PFSK-1 (cell line): ENCODE measurements at regions not wholly inside any gene's neighbourhood (a gene's known extent, or its start where the extent isn't known, plus 50 kb on each side); places are given as distances from the start of the nearest gene placed in this dataset.

Source experiments
- FOXP2 ChIP-seq: optimal IDR thresholded peaks from 2 replicates; pipeline ENCODE3; 2011; ENCODE audit warnings: borderline replicate concordance, control low read depth, inconsistent platforms; ENCODE audit not compliant: insufficient read depth; ENCODE audit errors: extremely low read length, extremely low read depth
- POLR2AphosphoS5 ChIP-seq: IDR thresholded peaks from 2 replicates; pipeline ENCODE4 v1.6.1; 2012; ENCODE audit warnings: low read depth, mild to moderate bottlenecking, control low read depth, low read length, moderate library complexity
- SIN3A ChIP-seq: IDR thresholded peaks from 2 replicates; pipeline ENCODE4 v1.6.1; 2012; ENCODE audit warnings: mild to moderate bottlenecking, low read length, moderate library complexity, borderline replicate concordance; ENCODE audit not compliant: insufficient read depth
- TAF1 ChIP-seq: IDR thresholded peaks from 2 replicates; pipeline ENCODE4 v1.6.1; 2012; ENCODE audit warnings: low read length, control low read depth, borderline replicate concordance; ENCODE audit not compliant: insufficient read depth
- TF ChIP-seq, protein P1 (sequence below), 2 experiments: IDR thresholded peaks; 2 replicates each; pipeline versions ENCODE4 v1.6.1 to v1.8.0; 2011 to 2012; ENCODE audit warnings: low read depth in 2 of 2, low read length in 2 of 2, control low read depth in 1 of 2, inconsistent platforms in 1 of 2, mild to moderate bottlenecking in 1 of 2, moderate library complexity in 1 of 2; ENCODE audit not compliant: insufficient read depth in 1 of 2

DNA sequence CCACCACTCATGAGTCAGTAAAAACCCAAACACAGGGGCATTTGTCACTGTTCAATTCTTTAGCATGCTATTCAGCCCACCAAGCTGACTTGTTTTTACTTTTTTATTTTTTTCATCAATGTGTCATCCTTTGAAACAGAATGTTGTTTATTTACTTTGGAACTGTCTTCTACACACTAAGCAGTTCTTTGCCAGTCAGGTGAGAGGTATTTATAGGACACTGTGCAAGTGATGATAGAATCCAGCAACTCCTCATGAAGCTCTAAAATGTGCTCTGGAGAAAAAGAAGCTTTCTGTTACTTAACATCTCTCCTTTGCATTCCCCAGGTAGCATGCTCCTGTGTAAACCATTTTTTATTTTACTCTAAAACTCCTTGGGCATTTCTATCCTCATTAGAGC is 582.0 kb upstream of the TMPRSS15 start:
- TF ChIP-seq SIN3A: no peak
- no peak for TF ChIP-seq TAF1
- no peak for TF ChIP-seq FOXP2
- TF ChIP-seq, protein P1, sequence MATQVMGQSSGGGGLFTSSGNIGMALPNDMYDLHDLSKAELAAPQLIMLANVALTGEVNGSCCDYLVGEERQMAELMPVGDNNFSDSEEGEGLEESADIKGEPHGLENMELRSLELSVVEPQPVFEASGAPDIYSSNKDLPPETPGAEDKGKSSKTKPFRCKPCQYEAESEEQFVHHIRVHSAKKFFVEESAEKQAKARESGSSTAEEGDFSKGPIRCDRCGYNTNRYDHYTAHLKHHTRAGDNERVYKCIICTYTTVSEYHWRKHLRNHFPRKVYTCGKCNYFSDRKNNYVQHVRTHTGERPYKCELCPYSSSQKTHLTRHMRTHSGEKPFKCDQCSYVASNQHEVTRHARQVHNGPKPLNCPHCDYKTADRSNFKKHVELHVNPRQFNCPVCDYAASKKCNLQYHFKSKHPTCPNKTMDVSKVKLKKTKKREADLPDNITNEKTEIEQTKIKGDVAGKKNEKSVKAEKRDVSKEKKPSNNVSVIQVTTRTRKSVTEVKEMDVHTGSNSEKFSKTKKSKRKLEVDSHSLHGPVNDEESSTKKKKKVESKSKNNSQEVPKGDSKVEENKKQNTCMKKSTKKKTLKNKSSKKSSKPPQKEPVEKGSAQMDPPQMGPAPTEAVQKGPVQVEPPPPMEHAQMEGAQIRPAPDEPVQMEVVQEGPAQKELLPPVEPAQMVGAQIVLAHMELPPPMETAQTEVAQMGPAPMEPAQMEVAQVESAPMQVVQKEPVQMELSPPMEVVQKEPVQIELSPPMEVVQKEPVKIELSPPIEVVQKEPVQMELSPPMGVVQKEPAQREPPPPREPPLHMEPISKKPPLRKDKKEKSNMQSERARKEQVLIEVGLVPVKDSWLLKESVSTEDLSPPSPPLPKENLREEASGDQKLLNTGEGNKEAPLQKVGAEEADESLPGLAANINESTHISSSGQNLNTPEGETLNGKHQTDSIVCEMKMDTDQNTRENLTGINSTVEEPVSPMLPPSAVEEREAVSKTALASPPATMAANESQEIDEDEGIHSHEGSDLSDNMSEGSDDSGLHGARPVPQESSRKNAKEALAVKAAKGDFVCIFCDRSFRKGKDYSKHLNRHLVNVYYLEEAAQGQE (IDR thresholded peaks at IDR 0.05; ENCODE audit: insufficient read depth in 1 of 2, low read depth in 2 of 2, low read length in 2 of 2): no peak
- TF ChIP-seq POLR2AphosphoS5: no peak

DNA sequence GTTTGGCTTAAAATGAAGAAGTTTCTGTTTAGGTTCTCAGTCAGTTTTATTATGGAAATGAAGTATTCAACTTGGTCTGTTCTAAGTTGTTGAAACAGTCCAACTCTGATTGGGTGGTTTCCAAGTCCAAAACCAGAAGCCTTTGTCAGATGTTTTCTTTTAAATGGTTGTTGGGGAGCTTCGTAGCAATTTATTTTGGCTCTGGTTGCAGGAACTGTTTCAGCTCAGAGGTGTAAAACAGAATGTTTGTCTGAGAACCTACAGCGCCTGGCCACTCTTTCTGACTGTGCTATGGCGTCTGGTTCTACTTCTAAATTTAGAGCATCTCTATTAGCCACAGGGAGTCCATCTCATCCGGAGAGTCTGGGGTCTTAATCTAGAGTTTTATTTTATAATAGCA is 582.6 kb upstream of the TMPRSS15 start:
- TF ChIP-seq FOXP2: no peak
- no peak for TF ChIP-seq POLR2AphosphoS5
- no peak for TF ChIP-seq SIN3A
- TF ChIP-seq, protein P1 (IDR thresholded peaks at IDR 0.05; ENCODE audit: insufficient read depth in 1 of 2, low read depth in 2 of 2, low read length in 2 of 2): no peak
- TF ChIP-seq TAF1: no peak

DNA sequence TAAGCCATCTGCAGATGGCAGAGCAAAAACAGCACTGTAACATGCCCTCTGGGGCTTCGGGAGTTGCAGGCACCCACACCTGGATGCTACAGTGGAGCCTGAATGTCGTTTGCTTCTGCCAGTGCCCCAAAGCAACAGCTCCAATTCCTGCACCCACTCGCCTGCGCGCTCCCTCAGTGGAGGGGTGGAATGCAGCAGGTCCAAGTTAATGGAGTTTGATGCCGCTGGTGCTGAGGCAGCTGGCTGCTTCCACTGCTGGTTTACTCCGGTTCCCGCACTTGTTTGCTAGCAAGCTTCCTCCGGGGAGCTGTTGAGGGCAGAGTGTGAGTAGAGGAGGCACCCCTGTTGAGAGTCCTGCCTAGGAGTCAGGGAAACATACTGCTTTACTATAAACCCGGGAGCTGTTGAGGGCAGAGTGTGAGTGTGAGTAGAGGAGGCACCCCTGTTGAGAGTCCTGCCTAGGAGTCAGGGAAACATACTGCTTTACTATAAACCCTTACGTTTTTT is 584.0 kb upstream of the TMPRSS15 start:
- TF ChIP-seq, protein P1 (IDR thresholded peaks at IDR 0.05; ENCODE audit: insufficient read depth in 1 of 2, low read depth in 2 of 2, low read length in 2 of 2): no peak
- TF ChIP-seq TAF1 (no peak), POLR2AphosphoS5 (no peak)

DNA sequence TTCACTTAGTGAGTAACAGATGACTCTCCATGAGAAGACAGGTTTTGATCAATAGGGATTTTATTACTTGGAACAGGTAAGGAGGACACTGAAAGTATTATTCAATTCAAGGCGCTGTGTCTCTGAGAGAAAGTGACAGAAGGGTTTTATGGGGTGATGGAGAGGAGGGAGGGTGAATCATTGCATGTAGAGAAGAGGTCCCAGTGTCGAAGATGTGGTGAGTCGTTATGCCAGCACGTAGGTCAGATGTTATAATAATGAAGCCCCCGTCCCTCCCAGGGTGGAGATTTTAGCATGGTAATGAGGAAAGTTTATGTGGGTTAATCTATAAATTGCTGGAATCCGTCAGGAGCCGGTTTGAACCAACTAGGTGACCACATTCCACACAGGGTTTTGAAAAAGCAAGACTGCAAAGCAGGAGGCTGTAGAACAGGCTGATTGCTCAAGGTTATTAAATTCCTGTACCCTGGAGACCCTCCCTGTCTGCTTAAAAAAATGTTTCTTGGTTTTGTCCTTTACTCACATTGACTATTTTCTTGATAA is 586.4 kb upstream of the TMPRSS15 start:
- TF ChIP-seq POLR2AphosphoS5 (no peak), SIN3A (no peak), TAF1 (no peak), FOXP2 (no peak)
- TF ChIP-seq, protein P1 (IDR thresholded peaks at IDR 0.05; ENCODE audit: insufficient read depth in 1 of 2, low read depth in 2 of 2, low read length in 2 of 2): no peak

DNA sequence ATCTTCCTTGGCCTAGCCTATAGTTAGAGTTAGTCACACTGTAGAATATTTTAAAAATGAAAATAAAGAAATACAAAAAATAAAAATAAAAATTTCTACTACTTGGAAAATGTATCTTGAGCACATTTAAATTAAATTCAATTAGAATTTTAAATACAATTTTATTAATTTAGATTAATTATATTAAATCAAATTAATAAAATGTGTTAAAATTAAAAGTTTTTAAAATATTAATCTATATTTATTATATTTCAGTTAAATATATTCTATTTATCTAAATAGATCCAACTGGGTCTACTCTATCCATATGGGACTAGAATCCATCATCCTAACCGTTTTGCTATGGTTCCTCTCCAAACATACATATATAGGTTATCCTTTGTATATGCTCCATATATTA is 588.3 kb upstream of the TMPRSS15 start:
- TF ChIP-seq FOXP2 (no peak), POLR2AphosphoS5 (no peak), SIN3A (no peak), TAF1 (no peak)
- TF ChIP-seq, protein P1 (IDR thresholded peaks at IDR 0.05; ENCODE audit: insufficient read depth in 1 of 2, low read depth in 2 of 2, low read length in 2 of 2): no peak
